H1 (cell line): ENCODE measurements at regions not wholly inside any gene's neighbourhood (a gene's known extent, or its start where the extent isn't known, plus 50 kb on each side); places are given as distances from the start of the nearest gene placed in this dataset.

Source experiments
- HDAC2 ChIP-seq, 2 experiments: fragments of 300-600 bp in 1 of 2; sonication (generic) in 1 of 2; IDR thresholded peaks; 2 replicates each; pipeline ENCODE4 v1.6.1; 2011 to 2012; ENCODE audit warnings: low read depth in 2 of 2, low read length in 2 of 2, mild to moderate bottlenecking in 2 of 2, moderate library complexity in 2 of 2, borderline replicate concordance in 1 of 2, inconsistent platforms in 1 of 2
- RFX5 ChIP-seq: IDR thresholded peaks from 2 replicates; pipeline ENCODE4 v1.6.1; 2011; ENCODE audit warnings: low read depth, low read length, improper control_type of control experiment, borderline replicate concordance
- SUZ12 ChIP-seq: fragments of 200-600 bp; sonication (generic); IDR thresholded peaks from 2 replicates; pipeline ENCODE4 v1.6.1; 2012; ENCODE audit warnings: mild to moderate bottlenecking, inconsistent platforms, low read length, moderate library complexity, mixed read lengths

DNA sequence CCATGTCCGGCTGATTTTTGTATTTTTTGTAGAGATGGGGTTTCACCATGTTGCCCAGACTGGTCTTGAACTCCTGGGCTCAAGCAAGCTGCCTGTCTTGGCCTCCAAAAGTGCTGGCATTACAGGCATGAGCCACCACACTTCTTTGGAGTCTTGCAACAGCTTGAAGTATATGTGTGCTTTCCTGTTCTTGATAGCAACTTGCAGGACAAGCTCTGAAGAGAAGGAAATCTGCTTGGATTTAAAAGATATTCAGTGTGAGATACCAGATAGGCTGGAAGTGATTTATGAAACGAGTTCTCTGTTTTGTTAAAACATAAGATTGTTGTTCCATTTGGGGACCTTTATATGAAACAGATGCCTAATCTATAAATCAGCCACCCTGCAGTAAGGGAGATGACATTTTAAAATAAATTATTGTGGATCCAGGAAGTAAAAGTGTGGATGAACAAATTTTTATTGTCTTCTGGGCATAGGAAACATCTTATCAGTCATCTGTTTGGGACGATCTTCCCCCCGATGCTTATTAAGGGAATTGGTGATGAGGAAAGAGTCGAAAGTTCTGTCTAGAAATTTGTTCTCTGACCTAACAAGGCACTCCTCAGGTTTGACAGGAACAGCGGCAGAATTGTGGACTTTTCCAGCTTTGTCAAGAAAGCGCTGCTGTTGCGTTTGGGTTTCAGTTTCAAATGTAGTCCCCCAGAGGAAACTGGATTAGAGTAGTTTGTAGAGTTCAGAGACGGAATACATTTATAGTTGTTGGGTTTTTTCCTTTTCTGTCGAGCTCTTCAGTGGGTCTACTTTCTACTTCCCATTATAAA, 53.7 kb upstream of the MAGI1 start (continued):
- no peak for TF ChIP-seq HDAC2 (IDR thresholded peaks at IDR 0.05; ENCODE audit: borderline replicate concordance in 1 of 2, low read depth in 2 of 2, low read length in 2 of 2)
- TF ChIP-seq RFX5 = no peak
- no peak for TF ChIP-seq SUZ12
